Germinal center (tissue), 1 donor: ENCODE measurements at regions not wholly inside any gene's neighbourhood (a gene's known extent, or its start where the extent isn't known, plus 50 kb on each side); places are given as distances from the start of the nearest gene placed in this dataset.
A peak's percentile ranks its signal among the peaks of the same experiment; 100 is the strongest.
"Not testable (repeated sequence)": the region's sequence is repeated elsewhere in the genome, so short reads cannot be mapped to it uniquely, and the experiment has no call there.

Experiments used
- DNase-seq: peaks from one replicate; pipeline ENCODE4 v3.0.0; 2012; ENCODE audit warnings: mixed read lengths, low spot score

DNA sequence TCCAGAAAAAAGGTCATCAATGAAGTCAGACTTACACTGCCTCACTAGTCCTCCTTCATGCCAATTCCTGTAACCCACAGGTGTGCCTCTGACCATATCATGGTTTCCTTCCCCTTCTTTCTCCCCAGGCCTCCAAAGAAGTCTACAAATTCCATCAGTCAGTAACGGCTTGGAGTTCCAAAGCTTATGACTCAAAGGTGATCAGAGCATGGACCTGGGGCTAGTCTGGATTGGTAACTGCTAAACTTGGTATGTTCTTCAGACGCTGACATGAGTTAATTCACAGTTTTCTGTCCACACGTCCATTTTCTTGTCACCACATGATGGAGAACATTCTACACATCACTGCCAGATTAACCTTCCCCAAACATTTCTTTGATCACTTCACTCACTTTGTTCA, 560.4 kb downstream of the ETNK1 start:
- no peak for DNase-seq

DNA sequence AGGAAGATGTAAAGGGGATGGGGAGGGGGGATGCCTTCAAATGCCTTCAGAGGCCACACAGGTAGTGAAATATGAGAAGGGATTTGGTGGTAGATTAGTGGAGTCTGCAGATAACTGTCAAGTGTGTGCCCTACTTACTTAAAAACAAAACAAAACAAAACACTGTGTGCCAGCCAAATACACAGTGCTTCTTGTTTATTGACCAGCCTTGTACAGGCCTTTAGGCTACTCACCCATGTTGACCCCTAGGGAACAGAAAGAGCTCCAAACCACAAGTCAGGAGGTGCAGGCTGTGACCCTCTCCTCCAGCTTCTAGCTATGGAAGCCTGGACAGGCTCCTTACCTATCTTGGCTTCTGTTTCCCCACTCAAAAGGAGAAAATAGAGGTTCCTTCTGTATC, 562.0 kb downstream of the ETNK1 start:
- DNase-seq = no peak

DNA sequence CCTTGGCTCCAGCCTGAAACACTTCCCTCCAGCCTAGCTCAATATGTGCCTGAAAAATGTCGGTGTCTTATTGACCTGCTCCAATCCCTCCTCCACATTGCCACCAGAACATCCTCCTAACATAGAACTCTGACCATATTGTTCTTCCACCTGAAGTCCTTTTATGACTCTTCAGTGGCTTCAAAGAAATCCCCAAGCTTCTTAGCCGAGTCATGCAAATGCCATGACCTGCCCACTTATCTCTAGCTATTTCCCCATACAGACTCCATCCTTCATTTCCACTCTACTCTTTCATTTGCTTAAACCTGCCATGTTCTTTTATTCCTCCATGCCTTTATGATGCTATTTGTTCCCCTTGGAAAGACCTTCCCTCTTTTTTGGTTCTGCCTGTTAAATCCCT, 568.6 kb downstream of the ETNK1 start:
- DNase-seq = no peak

DNA sequence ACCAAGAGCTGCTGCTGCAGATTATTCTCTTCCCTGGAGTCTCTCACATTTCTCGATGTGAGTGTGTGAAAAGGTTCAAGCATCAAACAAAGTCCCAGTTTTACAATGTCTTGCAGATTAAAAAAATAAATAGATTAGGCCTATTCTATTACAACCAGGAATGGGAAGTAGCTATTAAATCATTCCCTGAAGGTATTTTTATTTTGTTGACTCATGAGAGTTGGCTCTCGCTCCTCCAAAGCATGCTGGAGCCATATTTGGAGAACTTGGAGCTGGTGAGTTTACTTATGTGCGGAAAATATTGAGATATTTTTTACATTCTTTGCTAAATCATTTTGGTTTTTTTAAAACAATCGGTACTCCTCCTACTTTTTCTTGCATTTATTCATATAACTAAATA, 572.3 kb downstream of the ETNK1 start:
- no peak for DNase-seq

DNA sequence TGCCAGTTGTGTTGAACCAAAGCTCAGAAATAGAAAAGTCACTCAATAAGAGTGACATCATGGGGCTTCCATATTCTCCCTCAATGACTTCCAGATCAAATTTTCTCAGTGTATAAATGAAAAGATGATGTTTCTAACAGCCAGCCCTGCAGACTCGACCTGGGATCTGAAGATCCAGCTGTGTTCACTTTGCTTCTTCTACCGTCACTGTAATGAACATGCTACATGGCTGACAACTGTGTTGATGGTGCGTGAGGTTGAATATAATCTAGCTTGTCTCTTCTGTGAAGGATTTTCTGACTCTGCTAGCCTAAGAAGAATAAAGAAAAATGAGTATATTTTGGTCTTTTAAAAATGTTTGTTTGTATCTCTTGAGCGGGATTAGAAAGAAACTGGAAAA, 577.8 kb downstream of the ETNK1 start:
- DNase-seq = no peak

DNA sequence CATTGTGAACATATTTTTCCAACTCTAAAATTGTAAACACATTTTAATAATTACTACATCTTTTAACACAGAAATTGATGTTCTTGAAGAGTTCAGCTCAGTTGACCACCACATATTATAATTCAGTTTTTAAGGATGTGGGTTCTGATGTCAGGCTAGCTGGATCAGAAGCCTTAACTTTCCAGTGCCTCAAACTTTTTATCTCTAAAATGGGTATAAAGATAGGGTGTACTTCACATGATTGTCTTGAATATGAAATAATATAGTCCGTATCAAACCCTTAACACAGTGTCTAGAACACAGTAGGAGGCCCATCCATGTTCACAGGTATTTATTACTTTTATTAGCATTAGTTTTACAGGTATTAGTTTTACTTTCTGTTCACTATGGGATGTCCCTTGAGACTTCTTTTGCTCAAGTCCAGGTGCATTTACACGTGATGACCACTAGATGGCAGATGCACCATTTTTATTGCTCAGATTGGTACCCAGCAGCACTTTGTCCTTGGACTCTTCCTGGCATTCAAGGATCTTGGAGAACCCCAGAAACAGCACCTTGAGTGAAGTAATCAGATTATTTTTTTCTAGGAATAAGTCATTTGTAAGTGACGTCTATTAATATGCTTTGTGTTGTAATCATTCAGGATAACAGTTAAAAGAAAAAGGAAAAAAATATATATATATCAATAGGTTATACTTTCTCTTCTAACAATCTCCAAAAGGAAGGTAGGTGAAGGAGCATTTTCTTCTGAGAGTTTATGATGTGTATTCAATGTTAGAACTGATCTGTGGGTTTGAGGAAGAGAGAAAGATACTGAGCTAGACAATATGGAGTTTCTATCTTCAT, 580.2 kb downstream of the ETNK1 start:
- DNase-seq = peak; percentile 50

DNA sequence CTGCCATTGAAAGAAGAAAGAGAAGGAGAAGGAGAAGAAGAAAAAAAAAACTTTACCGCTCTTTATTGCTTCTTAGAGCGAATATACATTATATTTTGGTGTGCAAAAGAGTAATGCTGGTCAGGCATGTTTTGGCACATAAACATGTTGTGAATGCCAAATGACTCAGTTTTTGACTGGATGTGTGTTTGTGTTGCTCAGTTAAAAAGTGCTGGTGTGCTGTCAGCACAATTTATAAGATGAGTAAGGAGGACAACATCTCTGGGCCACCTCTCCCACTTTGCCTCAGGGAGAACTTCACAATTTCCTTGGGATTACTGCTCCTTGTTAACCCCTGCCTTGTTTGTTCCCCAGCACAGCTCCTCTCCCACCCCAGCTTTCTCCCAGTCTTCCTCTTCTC, 584.8 kb downstream of the ETNK1 start:
- DNase-seq = no peak

DNA sequence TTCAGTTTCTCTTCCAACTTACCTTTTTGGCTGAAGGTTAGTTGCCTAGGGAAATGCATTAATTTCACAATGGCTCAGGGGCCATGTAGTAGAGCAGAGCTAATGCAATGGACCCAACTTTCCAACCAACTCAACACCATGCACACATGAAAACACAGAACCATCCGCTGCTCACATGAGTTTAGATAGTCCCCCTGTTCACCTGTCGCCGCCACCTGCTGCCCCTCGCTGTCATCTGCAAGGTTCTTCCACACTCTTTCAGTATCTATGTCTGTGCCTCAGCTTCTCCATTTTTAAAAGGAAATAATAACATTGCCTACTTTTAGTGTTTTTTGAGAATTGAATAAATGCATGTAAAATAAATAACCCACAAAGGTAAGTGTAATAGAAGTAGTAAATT, 585.6 kb downstream of the ETNK1 start:
- DNase-seq = no peak

DNA sequence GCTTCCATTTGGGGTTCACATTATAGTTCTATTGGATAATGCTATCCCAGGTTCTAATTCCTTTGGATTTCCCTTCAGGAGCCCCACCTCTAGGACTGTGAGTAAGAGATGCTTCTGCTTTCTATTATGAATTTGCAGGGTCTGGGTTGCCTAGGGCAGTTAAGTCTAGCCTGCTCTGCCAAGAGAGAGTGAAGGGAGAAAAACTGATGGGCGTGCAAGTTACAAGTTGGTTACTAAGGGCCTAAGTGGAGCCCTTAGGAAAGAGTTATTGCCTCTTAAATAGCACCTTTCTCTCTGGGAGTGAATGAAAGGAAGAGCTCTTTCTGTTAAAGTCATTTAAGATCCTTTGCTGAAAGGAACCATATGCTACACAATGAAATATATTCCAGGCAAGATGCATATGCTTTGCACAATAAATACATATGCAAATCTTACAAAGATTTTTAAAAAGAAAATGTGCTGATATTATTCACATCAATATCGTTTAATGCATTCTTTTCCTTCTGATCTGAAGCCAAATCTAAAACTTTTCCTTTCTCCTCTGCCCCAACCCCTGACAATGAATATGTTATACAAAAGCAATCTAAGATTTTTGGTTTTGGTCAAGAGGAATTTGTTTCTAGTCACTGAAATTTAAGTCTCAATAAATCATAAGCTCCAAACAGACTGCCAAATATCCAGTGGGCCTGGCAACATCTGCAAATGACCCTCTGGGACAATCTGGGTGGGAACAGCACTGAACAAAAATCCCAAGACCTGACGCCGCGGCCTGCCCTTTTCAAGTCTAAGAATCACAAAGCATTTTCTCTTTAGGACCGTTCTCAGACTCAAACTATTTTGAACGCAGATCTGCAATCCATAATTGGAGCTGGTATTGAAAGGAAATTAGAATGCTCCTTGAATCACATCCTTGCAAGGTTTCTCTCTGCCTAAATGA, 586.7 kb downstream of the ETNK1 start:
- no peak for DNase-seq

DNA sequence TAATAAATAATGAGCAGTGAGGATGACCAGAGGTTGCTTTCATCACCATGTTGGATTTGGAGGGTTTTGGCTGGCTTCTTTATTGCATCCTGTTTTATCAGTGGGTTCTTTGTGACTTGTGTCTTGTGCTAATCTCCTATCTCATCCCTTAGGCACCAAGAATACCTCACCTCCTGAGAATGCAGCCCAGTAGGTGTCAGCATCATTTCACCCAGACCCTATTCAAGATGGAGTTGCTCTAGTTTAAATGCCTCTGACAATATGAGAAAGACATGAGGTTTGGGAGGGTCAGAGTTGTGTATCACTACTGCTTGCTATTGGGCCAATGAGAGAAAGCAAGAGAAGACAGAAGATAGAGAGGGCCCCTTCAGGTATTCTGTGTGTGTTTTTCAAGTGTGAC, 592.2 kb downstream of the ETNK1 start:
- DNase-seq = no peak

DNA sequence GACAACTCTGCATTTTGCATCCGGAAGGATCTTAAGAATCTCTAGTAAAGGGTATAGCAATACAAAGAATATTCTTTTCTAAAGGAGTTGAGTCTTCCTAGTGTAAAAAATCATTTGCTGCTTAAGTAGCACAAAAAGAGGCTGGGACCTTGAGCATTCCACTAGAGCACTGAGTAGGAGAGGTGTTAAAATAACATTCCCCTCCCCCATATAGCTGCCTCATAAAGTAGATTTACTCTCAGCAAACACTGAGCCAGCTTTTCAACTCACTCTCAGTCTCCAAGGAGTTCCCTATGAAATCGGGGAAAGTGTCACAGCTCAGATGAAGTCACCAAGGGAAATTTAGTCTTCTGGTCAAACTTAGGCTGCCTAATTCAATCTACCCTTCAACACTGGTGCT, 592.7 kb downstream of the ETNK1 start:
- DNase-seq = no peak

DNA sequence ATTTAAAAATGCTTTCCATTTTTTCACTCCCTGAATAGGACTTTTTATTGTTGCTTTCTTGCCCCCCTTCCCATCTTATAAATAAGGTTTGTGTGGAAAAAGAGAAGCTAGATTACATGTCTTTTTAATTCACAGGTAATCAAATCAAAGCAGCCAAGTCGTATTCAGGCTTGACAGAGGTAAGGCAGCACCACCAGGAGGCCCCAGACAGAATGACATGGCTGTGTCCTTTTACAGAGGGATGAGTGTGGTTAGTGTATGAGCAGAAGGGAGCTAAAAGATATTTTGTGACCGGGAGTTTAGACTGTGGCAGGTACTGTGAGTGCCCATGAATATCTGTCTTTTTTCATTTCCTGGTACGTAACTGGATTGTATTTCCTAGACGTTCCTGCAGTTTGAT, 596.1 kb downstream of the ETNK1 start:
- no peak for DNase-seq

DNA sequence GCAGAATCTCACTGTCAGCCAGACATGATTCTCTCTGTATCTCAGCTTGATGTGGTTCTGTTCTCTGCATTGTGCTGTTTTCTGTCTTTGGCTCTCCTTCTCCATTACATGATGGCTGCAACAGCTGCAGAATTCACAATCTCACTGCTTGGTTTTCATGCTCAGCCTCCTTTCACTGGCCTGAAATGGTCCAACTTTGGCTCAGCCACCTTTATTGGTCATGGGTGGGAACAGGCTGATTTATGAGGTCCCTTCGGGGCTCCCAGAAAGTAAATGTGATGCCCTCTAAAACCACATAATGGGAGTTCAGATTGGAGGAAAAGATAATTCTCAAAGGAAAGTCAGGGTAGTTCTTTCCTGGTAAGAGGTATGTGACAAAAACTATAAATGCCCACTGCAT, 597.0 kb downstream of the ETNK1 start:
- DNase-seq = no peak

DNA sequence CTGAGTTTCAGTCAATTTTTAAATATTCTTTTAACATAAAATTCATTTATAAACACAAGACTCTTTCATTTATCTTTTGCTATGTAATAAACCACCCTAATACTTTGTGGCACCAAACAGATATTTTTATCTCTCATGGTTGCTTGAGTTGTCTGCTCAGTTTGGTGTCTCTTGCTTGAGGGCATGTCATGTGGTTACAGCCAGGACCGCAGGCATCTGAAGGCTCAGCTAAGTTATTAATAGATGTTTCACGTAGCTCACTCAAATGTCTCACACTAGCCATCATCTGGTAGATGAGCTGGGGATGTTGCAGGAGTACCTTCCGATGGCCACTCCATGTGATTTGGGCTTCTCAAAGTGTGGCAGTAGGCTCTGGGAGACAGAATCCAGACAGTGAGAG, 597.8 kb downstream of the ETNK1 start:
- no peak for DNase-seq

DNA sequence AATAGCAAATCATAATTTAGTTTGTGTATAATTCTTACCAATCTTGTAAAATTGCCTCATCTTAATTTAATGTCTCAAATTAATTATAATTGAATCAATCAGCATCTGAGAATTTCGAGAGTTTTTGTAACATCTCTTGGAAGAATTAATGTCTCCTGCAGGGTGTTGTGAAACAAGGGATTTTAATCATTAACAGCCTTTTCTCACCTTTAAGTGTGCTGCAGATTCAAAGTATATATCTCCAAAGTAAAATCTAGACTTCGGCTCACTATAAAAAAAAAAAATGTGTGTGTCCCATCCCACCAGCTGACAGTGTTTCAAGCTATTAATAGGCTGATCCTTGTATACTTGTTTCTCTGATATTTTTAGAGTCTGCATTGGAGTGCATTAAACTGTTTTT, 603.1 kb downstream of the ETNK1 start:
- DNase-seq = no peak

DNA sequence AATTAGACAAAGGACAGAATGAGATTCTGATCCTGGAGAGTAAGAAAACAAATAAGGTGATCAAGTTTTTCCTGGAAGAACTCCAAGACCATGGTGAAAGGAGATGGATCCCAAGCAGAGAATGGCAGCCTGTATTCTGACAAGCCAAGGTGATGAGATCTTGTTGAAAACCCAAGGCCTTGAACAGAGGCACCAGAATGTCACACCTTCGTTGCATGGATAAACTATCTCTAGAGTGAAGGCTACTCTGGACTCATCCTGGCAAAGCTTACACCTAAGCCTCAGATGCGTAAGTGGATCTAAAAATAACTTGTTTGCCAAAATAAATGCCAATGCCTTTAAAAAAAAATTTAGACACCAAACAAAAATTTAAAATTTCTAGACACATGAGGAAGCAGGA, 605.9 kb downstream of the ETNK1 start:
- no peak for DNase-seq

DNA sequence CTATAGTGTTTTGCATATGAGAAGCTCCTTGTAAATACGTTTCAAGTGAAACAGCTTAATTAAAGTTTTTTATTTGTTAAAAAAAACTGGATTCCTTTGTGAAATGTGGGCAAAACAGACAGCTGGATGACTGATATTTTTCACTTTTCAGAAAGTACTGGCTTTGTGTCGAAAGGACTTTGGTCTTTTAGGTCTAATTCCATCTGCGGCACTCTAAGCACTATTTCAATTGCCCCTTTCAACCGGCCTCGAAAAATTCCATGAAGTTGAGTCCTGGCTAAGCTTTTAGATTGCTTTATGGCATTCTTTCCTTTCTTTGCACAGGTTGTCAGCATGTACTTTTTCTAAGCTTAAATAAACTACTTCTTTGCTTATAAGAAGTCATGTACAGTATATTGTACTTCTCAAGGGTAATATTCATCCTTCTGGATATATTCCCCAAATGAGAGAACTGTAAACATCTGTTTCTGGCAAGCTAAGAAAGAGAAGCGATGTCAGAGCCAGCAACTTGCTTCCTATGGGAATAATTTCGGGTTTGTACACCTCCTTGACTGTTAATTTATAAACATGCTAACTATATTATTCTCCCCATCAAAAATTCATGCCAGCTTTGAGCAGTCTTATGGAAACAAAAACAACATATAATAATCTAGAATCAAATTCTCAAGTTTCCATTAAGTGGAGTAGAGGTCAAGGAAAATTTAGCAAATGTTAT, 611.3 kb downstream of the ETNK1 start:
- DNase-seq = no peak

DNA sequence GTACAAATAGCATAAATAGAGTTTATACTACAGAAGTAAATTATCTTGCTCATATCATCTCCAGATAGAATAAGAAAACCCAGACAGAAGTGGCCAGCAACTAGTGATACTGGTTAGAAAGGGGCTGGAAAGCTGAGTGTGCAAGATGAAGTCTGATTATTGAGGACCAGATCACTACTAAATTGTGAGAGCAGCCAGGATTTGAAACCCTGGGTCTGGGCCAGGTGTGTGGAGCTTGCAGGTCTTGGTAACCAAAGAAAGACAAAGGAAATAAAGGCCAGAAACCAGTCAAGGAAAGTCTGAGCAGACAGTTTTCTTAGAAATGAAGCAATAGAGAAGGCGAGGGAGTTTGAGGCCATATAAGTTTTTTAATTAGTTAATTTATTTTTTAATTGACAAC, 611.8 kb downstream of the ETNK1 start:
- DNase-seq = no peak

DNA sequence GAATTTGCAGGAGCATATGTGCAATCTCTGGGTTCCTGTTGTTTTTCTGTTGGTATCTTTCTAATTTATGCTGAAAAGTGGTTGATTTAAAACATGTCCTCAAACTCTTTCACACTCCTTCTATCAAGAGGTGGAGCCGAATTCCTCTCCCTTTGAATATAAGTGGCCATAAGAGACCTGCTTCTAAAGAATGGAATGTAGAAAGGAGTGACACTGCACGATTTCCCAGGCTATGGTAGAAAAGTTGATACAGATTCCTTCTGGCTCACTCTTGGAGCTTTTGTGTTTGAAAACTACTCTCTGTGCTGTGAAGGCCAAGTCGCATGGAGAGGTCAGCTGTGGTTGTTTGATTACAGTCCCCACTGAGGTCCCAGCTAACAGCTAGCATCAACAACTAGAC, 613.2 kb downstream of the ETNK1 start:
- no peak for DNase-seq

DNA sequence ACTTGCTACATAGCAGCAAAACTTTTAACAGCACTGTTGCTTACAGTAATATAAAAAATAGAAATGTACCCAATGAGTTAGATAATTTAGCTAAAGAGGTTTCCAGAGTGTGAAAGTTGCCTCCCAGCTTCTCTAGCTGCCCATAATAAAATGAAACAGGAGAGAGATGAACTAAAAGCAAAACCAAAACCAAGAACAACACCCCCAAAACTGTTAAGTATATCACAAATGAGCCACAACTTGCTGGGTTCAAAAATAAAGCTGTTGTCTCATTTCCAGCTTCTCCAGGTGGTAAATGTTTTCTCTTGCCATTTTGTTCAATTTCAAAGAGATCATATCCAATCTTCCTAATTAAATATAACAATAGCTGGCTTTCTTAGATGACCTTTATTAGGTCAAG, 614.0 kb downstream of the ETNK1 start:
- no peak for DNase-seq

DNA sequence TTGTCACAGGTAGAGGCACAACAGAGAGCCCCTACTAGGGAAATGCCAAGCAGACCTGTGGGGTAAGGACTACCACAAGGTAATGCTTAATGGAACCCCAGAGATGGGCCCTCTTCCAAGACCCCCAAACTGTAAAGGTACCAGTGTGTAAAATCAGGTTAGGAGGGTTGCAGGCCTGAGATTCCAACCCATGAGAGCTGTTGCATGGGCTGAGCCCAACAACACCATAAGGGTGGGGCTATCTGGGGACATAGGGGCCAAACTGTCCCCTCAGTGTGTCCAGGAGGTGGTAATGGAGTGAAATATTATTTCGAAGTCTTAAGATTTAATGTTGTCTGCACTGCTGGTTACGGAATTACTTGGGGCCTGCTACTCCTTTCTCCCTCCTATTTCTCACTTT, 620.2 kb downstream of the ETNK1 start:
- no peak for DNase-seq

DNA sequence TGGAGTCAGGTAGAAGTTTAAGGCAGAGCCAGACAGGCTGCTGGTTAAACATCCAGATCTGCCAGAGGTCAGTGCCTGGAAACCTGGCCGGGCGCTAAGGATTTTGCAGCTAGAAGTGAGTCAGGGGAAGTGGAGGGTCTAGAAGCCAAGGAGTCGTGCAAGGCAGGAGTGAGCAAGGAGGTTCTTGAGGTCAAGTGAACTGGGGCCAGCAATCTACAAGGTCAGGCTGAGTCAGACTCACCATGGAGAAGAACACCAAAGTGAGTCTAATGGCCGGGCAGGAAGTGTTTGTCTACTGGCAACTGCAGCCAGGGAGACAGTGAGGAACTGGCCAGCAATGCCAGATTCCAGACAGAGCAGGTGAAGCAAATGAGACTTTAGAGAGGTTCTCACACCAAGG, 628.2 kb downstream of the ETNK1 start:
- DNase-seq = no peak

DNA sequence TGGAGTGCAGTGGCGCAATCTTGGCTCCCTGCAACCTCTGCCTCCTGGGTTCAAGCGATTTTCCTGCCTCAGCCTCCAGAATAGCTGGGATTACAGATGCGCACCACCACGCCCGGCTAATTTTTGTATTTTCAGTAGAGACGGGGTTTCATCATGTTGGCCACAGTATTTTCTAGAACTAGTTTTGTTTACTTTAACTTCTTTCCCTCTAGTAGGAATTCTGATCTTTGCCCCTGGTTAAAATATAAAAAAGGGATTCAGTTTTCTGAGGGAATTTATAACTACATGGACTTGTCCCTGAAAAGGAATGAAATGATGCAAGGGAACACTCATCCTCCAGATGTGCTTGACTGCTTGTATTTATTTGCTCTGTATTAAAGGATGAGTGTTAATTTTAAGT, 628.9 kb downstream of the ETNK1 start:
- not testable (repeated sequence) for DNase-seq
